Endothelial cell of umbilical vein (primary cell): ENCODE measurements at regions not wholly inside any gene's neighbourhood (a gene's known extent, or its start where the extent isn't known, plus 50 kb on each side); places are given as distances from the start of the nearest gene placed in this dataset.

Source experiments
- BruUV-seq: library from RNA; stranded (reverse); fragments of 400-500 nt; replicated peaks from 2 replicates; lab custom pipeline; 2021; lab: Mats Ljungman, UMichigan
- CTCF ChIA-PET: fragments of 300-600, 350-600 bp; sonication (Branson Sonifier 250); formaldehyde crosslinking; loops from one replicate; lab custom pipeline; 2021; ENCODE audit warnings: antibody characterized with exemption, inconsistent platforms; lab: Charles Lee
- POLR2A ChIA-PET: fragments of 300-600, 350-600 bp; sonication (Branson Sonifier 250); formaldehyde crosslinking; loops from one replicate; lab custom pipeline; 2021; ENCODE audit warnings: antibody characterized with exemption, inconsistent platforms; lab: Charles Lee
- DNase-seq: peaks from one replicate; pipeline ENCODE4 v3.0.0-alpha.2; 2011; ENCODE audit warnings: low read depth, low spot score
- FAIRE-seq: peaks from 2 replicates; lab custom pipeline; 2011; peaks lifted over from hg19 to GRCh38; lab: Jason Lieb, UNC
- H2AFZ ChIP-seq: 2 replicates; pipeline ENCODE4 v1.6.0; 2012; ENCODE audit warnings: low read depth, low read length, control low read depth, inconsistent platforms
- H3K27ac ChIP-seq: 2 replicates; pipeline ENCODE4 v1.5.1; 2011; ENCODE audit warnings: low read depth, mild to moderate bottlenecking, control low read depth, low read length, moderate library complexity; ENCODE audit not compliant: insufficient read depth
- H3K27me3 ChIP-seq, 2 experiments: 2 replicates each; pipeline versions ENCODE4 v1.6.0 to v1.6.1; 2011; ENCODE audit warnings: low read length in 2 of 2, mixed read lengths in 1 of 2; ENCODE audit not compliant: control insufficient read depth in 2 of 2, insufficient read depth in 2 of 2
- H3K36me3 ChIP-seq, 2 experiments: 2 replicates in 1 of 2; 3 replicates in 1 of 2; pipeline ENCODE4 v1.5.1; 2011; ENCODE audit warnings: low read length in 2 of 2, mild to moderate bottlenecking in 1 of 2, moderate library complexity in 1 of 2; ENCODE audit not compliant: control insufficient read depth in 2 of 2, insufficient read depth in 2 of 2; ENCODE audit errors: extremely low read depth in 1 of 2
- H3K4me1 ChIP-seq: 3 replicates; pipeline ENCODE4 v1.5.1; 2011; ENCODE audit warnings: mild to moderate bottlenecking, low read length; ENCODE audit not compliant: control insufficient read depth, insufficient read depth; ENCODE audit errors: extremely low read depth
- H3K4me2 ChIP-seq: 2 replicates; pipeline ENCODE4 v1.6.1; 2011; ENCODE audit warnings: low read length, control low read depth, mixed read lengths; ENCODE audit not compliant: insufficient read depth
- H3K4me3 ChIP-seq, 3 experiments: fragments of 200-600 bp in 1 of 3; sonication (generic), shearing (Covaris generic) in 1 of 3; replicated peaks in 1 of 3; 2 replicates each; pipeline ENCODE4 v1.5.1; 2011 to 2016; ENCODE audit warnings: control low read depth in 3 of 3, low read length in 3 of 3, mild to moderate bottlenecking in 2 of 3, inconsistent platforms in 1 of 3, low read depth in 1 of 3, moderate library complexity in 1 of 3; ENCODE audit not compliant: insufficient read depth in 1 of 3
- H3K79me2 ChIP-seq: 2 replicates; pipeline ENCODE4 v1.6.0; 2012; ENCODE audit warnings: low read length, inconsistent platforms; ENCODE audit not compliant: control insufficient read depth, insufficient read depth
- H3K9ac ChIP-seq: replicated peaks from 2 replicates; pipeline ENCODE3; 2011; ENCODE audit warnings: low read length, control low read depth; ENCODE audit not compliant: insufficient read depth; ENCODE audit errors: extremely low read depth
- H3K9me1 ChIP-seq: replicated peaks from 3 replicates; pipeline ENCODE4 v1.6.0; 2011; ENCODE audit warnings: mild to moderate bottlenecking, low read length; ENCODE audit not compliant: control insufficient read depth, insufficient read depth; ENCODE audit errors: extremely low read depth
- H3K9me3 ChIP-seq: replicated peaks from 2 replicates; pipeline ENCODE4 v1.5.1; 2012; ENCODE audit warnings: low read length, inconsistent platforms; ENCODE audit not compliant: control insufficient read depth, insufficient read depth
- H4K20me1 ChIP-seq: replicated peaks from 2 replicates; pipeline ENCODE3; 2011; ENCODE audit warnings: mild to moderate bottlenecking, low read length; ENCODE audit not compliant: control insufficient read depth, insufficient read depth; ENCODE audit errors: extremely low read depth
- EZH2 ChIP-seq: IDR thresholded peaks from 2 replicates; pipeline ENCODE4 v1.6.1; 2012; ENCODE audit warnings: borderline replicate concordance, low read depth, mild to moderate bottlenecking, moderate library complexity, low read length, inconsistent platforms; ENCODE audit not compliant: severe bottlenecking
- FOS ChIP-seq: IDR thresholded peaks from 2 replicates; pipeline ENCODE4 v1.6.1; 2011; ENCODE audit warnings: mild to moderate bottlenecking, low read length, moderate library complexity, borderline replicate concordance; ENCODE audit not compliant: insufficient read depth
- GATA2 ChIP-seq: IDR thresholded peaks from 2 replicates; pipeline ENCODE4 v1.7.0; 2011; ENCODE audit warnings: low read depth, mild to moderate bottlenecking, moderate library complexity, mixed read lengths, low read length; ENCODE audit not compliant: insufficient read length, insufficient read depth
- JUN ChIP-seq: IDR thresholded peaks from 2 replicates; pipeline ENCODE4 v1.6.1; 2011; ENCODE audit warnings: borderline replicate concordance, low read depth; ENCODE audit not compliant: insufficient read length, insufficient read depth
- MYC ChIP-seq: IDR thresholded peaks from one replicate; pipeline ENCODE4 v1.6.1; 2011; ENCODE audit warnings: mild to moderate bottlenecking, low read depth, low read length
- POLR2A ChIP-seq: IDR thresholded peaks from 2 replicates; pipeline ENCODE4 v1.6.1; 2012; ENCODE audit warnings: low read depth, mild to moderate bottlenecking, control low read depth, low read length
- dilution Hi-C: fragments of 300-500 bp; cut with MboI; formaldehyde crosslinking; loops from one replicate; pipeline ENCODE4 v1.15.0; 2019; ENCODE audit warnings: low sequenced_read_pairs; ENCODE audit not compliant: extremely low pct_ligation_motif_present
- intact Hi-C: fragments of 100-400 bp; cut with micrococcal nuclease; formaldehyde crosslinking; loops from one replicate; pipeline ENCODE4 v1.10.0; 2022
- TF ChIP-seq, protein P1 (sequence below), 2 donors: IDR thresholded peaks; 1 replicate in 1 of 2; 2 replicates in 1 of 2; pipeline ENCODE4 v1.5.1; 2011; ENCODE audit warnings: low read length in 2 of 2, mild to moderate bottlenecking in 2 of 2, moderate library complexity in 2 of 2, control low read depth in 1 of 2, inconsistent platforms in 1 of 2, low read depth in 1 of 2; ENCODE audit not compliant: insufficient read depth in 1 of 2; ENCODE audit errors: extremely low read depth in 1 of 2
- TF ChIP-seq, protein P2 (sequence below): IDR thresholded peaks from 2 replicates; pipeline ENCODE4 v1.6.1; 2011; ENCODE audit not compliant: insufficient read depth, insufficient read length

DNA sequence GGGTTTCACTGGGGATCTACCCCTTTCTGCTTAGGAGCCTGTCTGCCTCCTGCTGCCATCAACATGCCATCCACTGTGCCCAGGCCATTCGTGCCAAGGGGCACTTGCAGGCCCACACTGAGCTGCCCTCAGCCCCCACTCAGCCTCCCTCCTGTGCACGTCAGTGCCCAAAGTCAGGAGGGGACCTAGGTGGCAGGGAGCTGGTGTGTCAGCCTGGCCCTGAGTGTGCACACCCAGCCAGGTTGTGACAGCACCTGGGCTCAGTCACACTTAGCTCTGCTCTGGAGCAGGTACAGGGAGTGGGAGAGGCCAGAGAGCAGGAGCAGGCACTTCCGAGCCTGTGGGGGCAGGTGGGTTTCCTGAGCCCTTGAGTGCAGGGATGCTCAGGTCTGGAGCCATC, 63.6 kb upstream of the SYNCRIP start:
- TF ChIP-seq MYC (no peak), POLR2A (no peak), GATA2 (no peak), EZH2 (no peak)
- TF ChIP-seq, protein P1, sequence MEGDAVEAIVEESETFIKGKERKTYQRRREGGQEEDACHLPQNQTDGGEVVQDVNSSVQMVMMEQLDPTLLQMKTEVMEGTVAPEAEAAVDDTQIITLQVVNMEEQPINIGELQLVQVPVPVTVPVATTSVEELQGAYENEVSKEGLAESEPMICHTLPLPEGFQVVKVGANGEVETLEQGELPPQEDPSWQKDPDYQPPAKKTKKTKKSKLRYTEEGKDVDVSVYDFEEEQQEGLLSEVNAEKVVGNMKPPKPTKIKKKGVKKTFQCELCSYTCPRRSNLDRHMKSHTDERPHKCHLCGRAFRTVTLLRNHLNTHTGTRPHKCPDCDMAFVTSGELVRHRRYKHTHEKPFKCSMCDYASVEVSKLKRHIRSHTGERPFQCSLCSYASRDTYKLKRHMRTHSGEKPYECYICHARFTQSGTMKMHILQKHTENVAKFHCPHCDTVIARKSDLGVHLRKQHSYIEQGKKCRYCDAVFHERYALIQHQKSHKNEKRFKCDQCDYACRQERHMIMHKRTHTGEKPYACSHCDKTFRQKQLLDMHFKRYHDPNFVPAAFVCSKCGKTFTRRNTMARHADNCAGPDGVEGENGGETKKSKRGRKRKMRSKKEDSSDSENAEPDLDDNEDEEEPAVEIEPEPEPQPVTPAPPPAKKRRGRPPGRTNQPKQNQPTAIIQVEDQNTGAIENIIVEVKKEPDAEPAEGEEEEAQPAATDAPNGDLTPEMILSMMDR (IDR thresholded peaks at IDR 0.05; ENCODE audit: extremely low read depth in 1 of 2, insufficient read depth in 1 of 2, low read depth in 1 of 2, low read length in 2 of 2) = no peak
- TF ChIP-seq, protein P2, sequence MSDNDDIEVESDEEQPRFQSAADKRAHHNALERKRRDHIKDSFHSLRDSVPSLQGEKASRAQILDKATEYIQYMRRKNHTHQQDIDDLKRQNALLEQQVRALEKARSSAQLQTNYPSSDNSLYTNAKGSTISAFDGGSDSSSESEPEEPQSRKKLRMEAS = no peak
- Histone ChIP-seq H3K9me3 (no peaks in the 10 kb centered on the region), H4K20me1 (no peaks in the 10 kb centered on the region), H3K9me1 (no peaks in the 10 kb centered on the region), H2AFZ (no peak overlapping the region), H3K27ac (no peak overlapping the region), H3K27me3 (no peaks in the 10 kb centered on the region), H3K4me2 (no peak overlapping the region), H3K4me3 (no peak overlapping the region), H3K9ac (no peak overlapping the region), H3K79me2 (no peaks in the 10 kb centered on the region), H3K36me3 (no peaks in the 10 kb centered on the region), H3K4me1 (no peaks in the 10 kb centered on the region)
- POLR2A ChIA-PET = no interaction called here
- CTCF ChIA-PET = interaction anchor here (1.1 kb wide), 1 partner anchor 12 kb away, joined by 3 read pairs; no protein-coding TSS in a partner anchor
- no peak for DNase-seq
- no peak for FAIRE-seq
- no TSS peak for BruUV-seq
- dilution Hi-C loops (no loop called here), intact Hi-C loops (no loop called here)

DNA sequence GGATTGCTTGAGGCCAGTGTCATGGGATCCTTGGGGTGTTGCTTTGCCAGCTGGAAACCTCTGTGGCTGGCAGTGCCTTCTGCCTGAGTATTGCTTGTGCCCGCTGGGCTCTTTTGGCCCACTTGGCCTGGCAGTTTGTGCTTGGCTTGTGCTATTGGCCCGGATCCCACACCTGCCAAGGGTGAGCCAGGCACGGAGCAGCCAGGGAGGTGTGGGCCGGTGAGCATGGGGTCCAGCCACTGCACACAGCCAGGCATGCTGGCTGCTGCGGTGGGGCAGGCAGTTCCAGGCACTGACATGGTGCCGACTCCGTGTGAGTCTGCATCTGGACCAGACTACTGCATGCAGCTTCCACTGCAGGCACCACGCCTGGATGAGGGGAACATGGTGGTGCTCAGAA, 62.5 kb upstream of the SYNCRIP start:
- no peaks in the 10 kb centered on the region for H3K9me3 ChIP-seq
- H3K36me3 ChIP-seq = no peaks in the 10 kb centered on the region
- no peaks in the 10 kb centered on the region for H3K79me2 ChIP-seq
- TF ChIP-seq, protein P2 = no peak
- TF ChIP-seq FOS = no peak
- no peak for TF ChIP-seq JUN
- TF ChIP-seq EZH2 = no peak
- no peak for TF ChIP-seq POLR2A
- no peak for TF ChIP-seq MYC
- no peak for TF ChIP-seq GATA2
- TF ChIP-seq, protein P1 (IDR thresholded peaks at IDR 0.05; ENCODE audit: extremely low read depth in 1 of 2, insufficient read depth in 1 of 2, low read depth in 1 of 2, low read length in 2 of 2) = no peak
- H3K27ac ChIP-seq = no peak overlapping the region
- no peak overlapping the region for H3K4me3 ChIP-seq
- FAIRE-seq (no peak), DNase-seq (no peak)
- no peaks in the 10 kb centered on the region for H3K9me1 ChIP-seq
- dilution Hi-C loops (no loop called here), intact Hi-C loops (no loop called here)
- no peaks in the 10 kb centered on the region for H3K4me1 ChIP-seq
- H3K9ac ChIP-seq = no peak overlapping the region
- no peaks in the 10 kb centered on the region for H3K27me3 ChIP-seq
- no peak overlapping the region for H3K4me2 ChIP-seq
- no TSS peak for BruUV-seq
- H2AFZ ChIP-seq = no peak overlapping the region
- ChIA-PET CTCF (interaction anchor here (1.1 kb wide), 2 partner anchors 11 to 41 kb away, joined by 3 to 5 read pairs; no protein-coding TSS in a partner anchor), POLR2A (no interaction called here)
- no peaks in the 10 kb centered on the region for H4K20me1 ChIP-seq
